WTC11 (cell line): ENCODE measurements at regions not wholly inside any gene's neighbourhood (a gene's known extent, or its start where the extent isn't known, plus 50 kb on each side); places are given as distances from the start of the nearest gene placed in this dataset.

Source experiments
- ATAC-seq: fragments of 200-7000 bp; cut with Tn5 transposase; 2 replicates; pipeline ENCODE4 v1.10.0; 2021; ENCODE audit warnings: mild to moderate bottlenecking, moderate library complexity
- CTCF ChIA-PET: fragments of 300-600 bp; sonication (Branson Sonifier 250); formaldehyde crosslinking; loops from one replicate; lab custom pipeline; 2021; ENCODE audit warnings: antibody characterized with exemption; lab: Charles Lee
- POLR2A ChIA-PET: fragments of 350-600 bp; sonication (Branson Sonifier 250); formaldehyde crosslinking; loops from one replicate; lab custom pipeline; 2021; ENCODE audit warnings: antibody characterized with exemption; lab: Charles Lee
- DNase-seq: peaks from one replicate; pipeline ENCODE4 v3.0.0; 2021; ENCODE audit warnings: low spot score
- H3K27ac Mint-ChIP-seq: 2 replicates; pipeline ENCODE4 v1.8.0; 2021; ENCODE audit warnings: mixed read lengths
- H3K27me3 Mint-ChIP-seq: 2 replicates; pipeline ENCODE4 v1.8.0; 2021; ENCODE audit warnings: low read depth, mild to moderate bottlenecking, moderate library complexity, mixed read lengths
- H3K36me3 Mint-ChIP-seq: 2 replicates; pipeline ENCODE4 v1.8.0; 2021; ENCODE audit warnings: mixed read lengths
- H3K4me1 Mint-ChIP-seq: 2 replicates; pipeline ENCODE4 v1.8.0; 2022; ENCODE audit warnings: mixed read lengths
- H3K4me3 Mint-ChIP-seq: 2 replicates; pipeline ENCODE4 v1.8.0; 2021; ENCODE audit warnings: mild to moderate bottlenecking, moderate library complexity, mixed read lengths
- H3K9me3 Mint-ChIP-seq: 2 replicates; pipeline ENCODE4 v1.8.0; 2021; ENCODE audit warnings: mixed read lengths
- CREB1 ChIP-seq: sonication (generic); formaldehyde crosslinking; IDR thresholded peaks from 2 replicates; pipeline ENCODE4 v1.8.0; 2023; ENCODE audit warnings: mild to moderate bottlenecking, missing genetic modification reagents
- ELF4 ChIP-seq: sonication (generic); formaldehyde crosslinking; IDR thresholded peaks from 2 replicates; pipeline ENCODE4 v1.8.1; 2022; ENCODE audit warnings: low read depth, mild to moderate bottlenecking, moderate library complexity, missing genetic modification reagents
- ETV6 ChIP-seq: sonication (generic); formaldehyde crosslinking; IDR thresholded peaks from 2 replicates; pipeline ENCODE4 v1.8.1; 2022; ENCODE audit warnings: mild to moderate bottlenecking, missing genetic modification reagents
- FOXP1 ChIP-seq: sonication (generic); formaldehyde crosslinking; IDR thresholded peaks from 2 replicates; pipeline ENCODE4 v1.8.0; 2022; ENCODE audit warnings: missing genetic modification reagents, mild to moderate bottlenecking, moderate library complexity, borderline replicate concordance
- GABPB1 ChIP-seq: sonication (generic); formaldehyde crosslinking; IDR thresholded peaks from 2 replicates; pipeline ENCODE4 v1.8.1; 2023; ENCODE audit warnings: mild to moderate bottlenecking, missing genetic modification reagents
- IRF2 ChIP-seq: sonication (generic); formaldehyde crosslinking; IDR thresholded peaks from 2 replicates; pipeline ENCODE4 v1.8.0; 2022; ENCODE audit warnings: low read depth, missing genetic modification reagents, borderline replicate concordance
- MXD4 ChIP-seq: fragments of 250-450 bp; sonication (Bioruptor Pico); IDR thresholded peaks from 2 replicates; pipeline ENCODE4 v1.8.0; 2021; ENCODE audit warnings: mild to moderate bottlenecking, moderate library complexity, borderline replicate concordance
- NFATC4 ChIP-seq: fragments of 250-450 bp; sonication (Bioruptor Pico); IDR thresholded peaks from 2 replicates; pipeline ENCODE4 v1.9.0; 2021; ENCODE audit warnings: mild to moderate bottlenecking
- NR3C1 ChIP-seq: sonication (generic); formaldehyde crosslinking; conservative IDR thresholded peaks from 2 replicates; pipeline ENCODE4 v1.8.1; 2023; ENCODE audit warnings: low read depth, mild to moderate bottlenecking, missing genetic modification reagents
- OVOL2 ChIP-seq: fragments of 250-450 bp; sonication (Bioruptor Pico); IDR thresholded peaks from 2 replicates; pipeline ENCODE4 v1.9.0; 2021; ENCODE audit warnings: mild to moderate bottlenecking, borderline replicate concordance
- RELA ChIP-seq: sonication (generic); formaldehyde crosslinking; IDR thresholded peaks from 2 replicates; pipeline ENCODE4 v1.8.1; 2022; ENCODE audit warnings: missing genetic modification reagents, mild to moderate bottlenecking, borderline replicate concordance
- SMAD4 ChIP-seq: sonication (generic); formaldehyde crosslinking; IDR thresholded peaks from 2 replicates; pipeline ENCODE4 v1.8.0; 2022; ENCODE audit warnings: mild to moderate bottlenecking, missing genetic modification reagents
- TCF7 ChIP-seq: sonication (generic); formaldehyde crosslinking; IDR thresholded peaks from 2 replicates; pipeline ENCODE4 v1.8.0; 2022; ENCODE audit warnings: mild to moderate bottlenecking, low read depth, missing genetic modification reagents, moderate library complexity
- TEAD1 ChIP-seq: sonication (generic); formaldehyde crosslinking; IDR thresholded peaks from 2 replicates; pipeline ENCODE4 v1.8.0; 2022; ENCODE audit warnings: mild to moderate bottlenecking, missing genetic modification reagents
- ZNF317 ChIP-seq: sonication (generic); formaldehyde crosslinking; IDR thresholded peaks from 2 replicates; pipeline ENCODE4 v1.8.1; 2023; ENCODE audit warnings: low read depth, mild to moderate bottlenecking, moderate library complexity, missing genetic modification reagents, borderline replicate concordance
- ZNF396 ChIP-seq: fragments of 250-450 bp; sonication (Bioruptor Pico); IDR thresholded peaks from 2 replicates; pipeline ENCODE4 v1.8.0; 2021; ENCODE audit warnings: mild to moderate bottlenecking, moderate library complexity, borderline replicate concordance
- ZNF423 ChIP-seq: fragments of 250-450 bp; sonication (Bioruptor Pico); IDR thresholded peaks from 2 replicates; pipeline ENCODE4 v2.1.2; 2022; ENCODE audit warnings: mild to moderate bottlenecking, moderate library complexity
- ZNF671 ChIP-seq: fragments of 250-450 bp; sonication (Bioruptor Pico); IDR thresholded peaks from 2 replicates; pipeline ENCODE4 v1.8.0; 2021; ENCODE audit warnings: mild to moderate bottlenecking
- TF ChIP-seq, protein P1 (sequence below): sonication (generic); formaldehyde crosslinking; IDR thresholded peaks from 2 replicates; pipeline ENCODE4 v1.8.0; 2023; ENCODE audit warnings: missing genetic modification reagents, mild to moderate bottlenecking, borderline replicate concordance
- TF ChIP-seq, protein P2 (sequence below): sonication (generic); formaldehyde crosslinking; conservative IDR thresholded peaks from 2 replicates; pipeline ENCODE4 v1.8.1; 2023; ENCODE audit warnings: mild to moderate bottlenecking, low read depth, missing genetic modification reagents, moderate library complexity
- TF ChIP-seq, protein P3 (sequence below): sonication (generic); formaldehyde crosslinking; IDR thresholded peaks from 2 replicates; pipeline ENCODE4 v1.8.1; 2023; ENCODE audit warnings: mild to moderate bottlenecking, missing genetic modification reagents, moderate library complexity
- TF ChIP-seq, protein P4 (sequence below): sonication (generic); formaldehyde crosslinking; IDR thresholded peaks from 2 replicates; pipeline ENCODE4 v1.8.1; 2023; ENCODE audit warnings: mild to moderate bottlenecking, missing genetic modification reagents, borderline replicate concordance
- TF ChIP-seq, protein P5 (sequence below): sonication (generic); formaldehyde crosslinking; IDR thresholded peaks from 2 replicates; pipeline ENCODE4 v1.8.0; 2022; ENCODE audit warnings: mild to moderate bottlenecking, missing genetic modification reagents

DNA sequence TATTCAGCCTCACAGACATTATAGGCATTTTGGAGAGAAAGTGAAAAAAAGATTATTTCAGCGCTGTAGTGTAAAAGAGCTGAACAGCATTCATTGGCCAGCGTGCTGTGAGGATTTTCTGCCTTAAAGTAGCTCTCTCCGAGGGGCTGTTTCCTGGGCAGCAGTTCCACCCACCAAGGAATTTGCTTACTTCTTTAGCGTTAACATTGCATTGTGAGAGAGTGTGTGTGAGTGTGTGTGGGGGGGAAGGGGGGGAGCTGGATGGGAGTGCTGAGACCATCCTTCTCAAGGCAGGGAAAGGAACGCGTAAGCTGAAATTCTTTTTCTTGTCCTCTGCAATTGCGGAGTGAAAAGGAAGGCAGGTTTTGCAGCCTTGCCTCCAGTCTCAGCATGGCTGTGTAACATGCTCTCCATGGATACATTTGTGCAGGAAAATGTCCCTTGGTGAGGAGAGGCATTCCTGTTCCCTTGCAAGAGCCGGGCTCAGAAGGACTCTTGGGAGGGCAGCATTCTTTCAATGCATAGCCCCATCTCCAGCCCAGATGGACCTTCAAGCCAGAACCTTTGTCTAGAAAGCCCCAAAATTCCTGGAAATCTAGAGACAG is 159.9 kb upstream of the NAV2 start (continued):
- TF ChIP-seq, protein P1, sequence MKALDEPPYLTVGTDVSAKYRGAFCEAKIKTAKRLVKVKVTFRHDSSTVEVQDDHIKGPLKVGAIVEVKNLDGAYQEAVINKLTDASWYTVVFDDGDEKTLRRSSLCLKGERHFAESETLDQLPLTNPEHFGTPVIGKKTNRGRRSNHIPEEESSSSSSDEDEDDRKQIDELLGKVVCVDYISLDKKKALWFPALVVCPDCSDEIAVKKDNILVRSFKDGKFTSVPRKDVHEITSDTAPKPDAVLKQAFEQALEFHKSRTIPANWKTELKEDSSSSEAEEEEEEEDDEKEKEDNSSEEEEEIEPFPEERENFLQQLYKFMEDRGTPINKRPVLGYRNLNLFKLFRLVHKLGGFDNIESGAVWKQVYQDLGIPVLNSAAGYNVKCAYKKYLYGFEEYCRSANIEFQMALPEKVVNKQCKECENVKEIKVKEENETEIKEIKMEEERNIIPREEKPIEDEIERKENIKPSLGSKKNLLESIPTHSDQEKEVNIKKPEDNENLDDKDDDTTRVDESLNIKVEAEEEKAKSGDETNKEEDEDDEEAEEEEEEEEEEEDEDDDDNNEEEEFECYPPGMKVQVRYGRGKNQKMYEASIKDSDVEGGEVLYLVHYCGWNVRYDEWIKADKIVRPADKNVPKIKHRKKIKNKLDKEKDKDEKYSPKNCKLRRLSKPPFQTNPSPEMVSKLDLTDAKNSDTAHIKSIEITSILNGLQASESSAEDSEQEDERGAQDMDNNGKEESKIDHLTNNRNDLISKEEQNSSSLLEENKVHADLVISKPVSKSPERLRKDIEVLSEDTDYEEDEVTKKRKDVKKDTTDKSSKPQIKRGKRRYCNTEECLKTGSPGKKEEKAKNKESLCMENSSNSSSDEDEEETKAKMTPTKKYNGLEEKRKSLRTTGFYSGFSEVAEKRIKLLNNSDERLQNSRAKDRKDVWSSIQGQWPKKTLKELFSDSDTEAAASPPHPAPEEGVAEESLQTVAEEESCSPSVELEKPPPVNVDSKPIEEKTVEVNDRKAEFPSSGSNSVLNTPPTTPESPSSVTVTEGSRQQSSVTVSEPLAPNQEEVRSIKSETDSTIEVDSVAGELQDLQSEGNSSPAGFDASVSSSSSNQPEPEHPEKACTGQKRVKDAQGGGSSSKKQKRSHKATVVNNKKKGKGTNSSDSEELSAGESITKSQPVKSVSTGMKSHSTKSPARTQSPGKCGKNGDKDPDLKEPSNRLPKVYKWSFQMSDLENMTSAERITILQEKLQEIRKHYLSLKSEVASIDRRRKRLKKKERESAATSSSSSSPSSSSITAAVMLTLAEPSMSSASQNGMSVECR (CRISPR knock-in tag), result no peak
- TF ChIP-seq TCF7 (no peak), MXD4 (CRISPR knock-in tag) (no peak), SMAD4 (CRISPR knock-in tag) (no peak), GABPB1 (no peak), ZNF317 (CRISPR knock-in tag) (no peak), ZNF396 (CRISPR knock-in tag) (no peak), FOXP1 (CRISPR knock-in tag) (no peak), OVOL2 (CRISPR knock-in tag) (no peak), ZNF671 (CRISPR knock-in tag) (no peak), NR3C1 (no peak), ZNF423 (CRISPR knock-in tag) (no peak), ELF4 (no peak)
- TF ChIP-seq, protein P2, sequence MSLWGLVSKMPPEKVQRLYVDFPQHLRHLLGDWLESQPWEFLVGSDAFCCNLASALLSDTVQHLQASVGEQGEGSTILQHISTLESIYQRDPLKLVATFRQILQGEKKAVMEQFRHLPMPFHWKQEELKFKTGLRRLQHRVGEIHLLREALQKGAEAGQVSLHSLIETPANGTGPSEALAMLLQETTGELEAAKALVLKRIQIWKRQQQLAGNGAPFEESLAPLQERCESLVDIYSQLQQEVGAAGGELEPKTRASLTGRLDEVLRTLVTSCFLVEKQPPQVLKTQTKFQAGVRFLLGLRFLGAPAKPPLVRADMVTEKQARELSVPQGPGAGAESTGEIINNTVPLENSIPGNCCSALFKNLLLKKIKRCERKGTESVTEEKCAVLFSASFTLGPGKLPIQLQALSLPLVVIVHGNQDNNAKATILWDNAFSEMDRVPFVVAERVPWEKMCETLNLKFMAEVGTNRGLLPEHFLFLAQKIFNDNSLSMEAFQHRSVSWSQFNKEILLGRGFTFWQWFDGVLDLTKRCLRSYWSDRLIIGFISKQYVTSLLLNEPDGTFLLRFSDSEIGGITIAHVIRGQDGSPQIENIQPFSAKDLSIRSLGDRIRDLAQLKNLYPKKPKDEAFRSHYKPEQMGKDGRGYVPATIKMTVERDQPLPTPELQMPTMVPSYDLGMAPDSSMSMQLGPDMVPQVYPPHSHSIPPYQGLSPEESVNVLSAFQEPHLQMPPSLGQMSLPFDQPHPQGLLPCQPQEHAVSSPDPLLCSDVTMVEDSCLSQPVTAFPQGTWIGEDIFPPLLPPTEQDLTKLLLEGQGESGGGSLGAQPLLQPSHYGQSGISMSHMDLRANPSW (CRISPR knock-in tag), result no peak

DNA sequence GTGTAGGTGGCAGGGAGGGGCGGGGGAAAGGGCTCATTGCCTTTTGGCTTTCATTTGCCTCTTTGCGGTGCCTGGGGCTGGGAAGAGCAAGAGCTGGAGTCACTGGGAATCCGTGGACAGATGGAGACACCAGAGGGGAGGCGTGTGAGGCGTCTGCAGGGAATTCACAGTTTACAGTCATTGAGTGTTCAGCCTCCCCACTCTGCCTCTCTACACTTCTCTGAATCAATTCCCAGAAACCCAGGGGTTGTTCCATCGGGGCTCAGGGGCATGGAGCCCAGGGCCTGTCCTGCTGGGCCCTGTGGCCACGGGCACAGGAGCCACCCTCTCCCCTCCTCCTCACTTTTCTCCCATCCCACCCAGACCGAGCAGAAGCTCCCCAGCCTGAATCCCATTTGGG is 160.5 kb upstream of the NAV2 start:
- Mint-ChIP-seq H3K9me3 (no peaks in the 10 kb centered on the region), H3K36me3 (no peaks in the 10 kb centered on the region), H3K27me3 (no peaks in the 10 kb centered on the region), H3K4me1 (peaks cover 22% of the 10 kb centered on the region), H3K4me3 (no peak overlapping the region), H3K27ac (no peak overlapping the region)
- no peak for DNase-seq
- POLR2A ChIA-PET, result no interaction called here
- ATAC-seq, result no peak
- CTCF ChIA-PET, result interaction anchor here (0.6 to 2.3 kb wide), 14 partner anchors 59 to 481 kb away, joined by 3 to 17 read pairs (median 3); no protein-coding TSS in a partner anchor
- TF ChIP-seq IRF2 (CRISPR knock-in tag) (no peak), TCF7 (no peak), RELA (CRISPR knock-in tag) (no peak), ETV6 (CRISPR knock-in tag) (no peak), CREB1 (CRISPR knock-in tag) (no peak), NFATC4 (no peak), ZNF317 (CRISPR knock-in tag) (no peak), OVOL2 (CRISPR knock-in tag) (no peak), ZNF396 (CRISPR knock-in tag) (no peak), TEAD1 (no peak)
- TF ChIP-seq, protein P3, sequence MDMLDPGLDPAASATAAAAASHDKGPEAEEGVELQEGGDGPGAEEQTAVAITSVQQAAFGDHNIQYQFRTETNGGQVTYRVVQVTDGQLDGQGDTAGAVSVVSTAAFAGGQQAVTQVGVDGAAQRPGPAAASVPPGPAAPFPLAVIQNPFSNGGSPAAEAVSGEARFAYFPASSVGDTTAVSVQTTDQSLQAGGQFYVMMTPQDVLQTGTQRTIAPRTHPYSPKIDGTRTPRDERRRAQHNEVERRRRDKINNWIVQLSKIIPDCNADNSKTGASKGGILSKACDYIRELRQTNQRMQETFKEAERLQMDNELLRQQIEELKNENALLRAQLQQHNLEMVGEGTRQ, result no peak
- TF ChIP-seq, protein P4, sequence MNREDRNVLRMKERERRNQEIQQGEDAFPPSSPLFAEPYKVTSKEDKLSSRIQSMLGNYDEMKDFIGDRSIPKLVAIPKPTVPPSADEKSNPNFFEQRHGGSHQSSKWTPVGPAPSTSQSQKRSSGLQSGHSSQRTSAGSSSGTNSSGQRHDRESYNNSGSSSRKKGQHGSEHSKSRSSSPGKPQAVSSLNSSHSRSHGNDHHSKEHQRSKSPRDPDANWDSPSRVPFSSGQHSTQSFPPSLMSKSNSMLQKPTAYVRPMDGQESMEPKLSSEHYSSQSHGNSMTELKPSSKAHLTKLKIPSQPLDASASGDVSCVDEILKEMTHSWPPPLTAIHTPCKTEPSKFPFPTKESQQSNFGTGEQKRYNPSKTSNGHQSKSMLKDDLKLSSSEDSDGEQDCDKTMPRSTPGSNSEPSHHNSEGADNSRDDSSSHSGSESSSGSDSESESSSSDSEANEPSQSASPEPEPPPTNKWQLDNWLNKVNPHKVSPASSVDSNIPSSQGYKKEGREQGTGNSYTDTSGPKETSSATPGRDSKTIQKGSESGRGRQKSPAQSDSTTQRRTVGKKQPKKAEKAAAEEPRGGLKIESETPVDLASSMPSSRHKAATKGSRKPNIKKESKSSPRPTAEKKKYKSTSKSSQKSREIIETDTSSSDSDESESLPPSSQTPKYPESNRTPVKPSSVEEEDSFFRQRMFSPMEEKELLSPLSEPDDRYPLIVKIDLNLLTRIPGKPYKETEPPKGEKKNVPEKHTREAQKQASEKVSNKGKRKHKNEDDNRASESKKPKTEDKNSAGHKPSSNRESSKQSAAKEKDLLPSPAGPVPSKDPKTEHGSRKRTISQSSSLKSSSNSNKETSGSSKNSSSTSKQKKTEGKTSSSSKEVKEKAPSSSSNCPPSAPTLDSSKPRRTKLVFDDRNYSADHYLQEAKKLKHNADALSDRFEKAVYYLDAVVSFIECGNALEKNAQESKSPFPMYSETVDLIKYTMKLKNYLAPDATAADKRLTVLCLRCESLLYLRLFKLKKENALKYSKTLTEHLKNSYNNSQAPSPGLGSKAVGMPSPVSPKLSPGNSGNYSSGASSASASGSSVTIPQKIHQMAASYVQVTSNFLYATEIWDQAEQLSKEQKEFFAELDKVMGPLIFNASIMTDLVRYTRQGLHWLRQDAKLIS (CRISPR knock-in tag), result no peak
- TF ChIP-seq, protein P5, sequence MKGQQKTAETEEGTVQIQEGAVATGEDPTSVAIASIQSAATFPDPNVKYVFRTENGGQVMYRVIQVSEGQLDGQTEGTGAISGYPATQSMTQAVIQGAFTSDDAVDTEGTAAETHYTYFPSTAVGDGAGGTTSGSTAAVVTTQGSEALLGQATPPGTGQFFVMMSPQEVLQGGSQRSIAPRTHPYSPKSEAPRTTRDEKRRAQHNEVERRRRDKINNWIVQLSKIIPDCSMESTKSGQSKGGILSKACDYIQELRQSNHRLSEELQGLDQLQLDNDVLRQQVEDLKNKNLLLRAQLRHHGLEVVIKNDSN (CRISPR knock-in tag), result no peak
